ENCODE measurements at regions not wholly inside any gene's neighbourhood (a gene's known extent, or its start where the extent isn't known, plus 50 kb on each side); places are given as distances from the start of the nearest gene placed in this dataset.

DNA sequence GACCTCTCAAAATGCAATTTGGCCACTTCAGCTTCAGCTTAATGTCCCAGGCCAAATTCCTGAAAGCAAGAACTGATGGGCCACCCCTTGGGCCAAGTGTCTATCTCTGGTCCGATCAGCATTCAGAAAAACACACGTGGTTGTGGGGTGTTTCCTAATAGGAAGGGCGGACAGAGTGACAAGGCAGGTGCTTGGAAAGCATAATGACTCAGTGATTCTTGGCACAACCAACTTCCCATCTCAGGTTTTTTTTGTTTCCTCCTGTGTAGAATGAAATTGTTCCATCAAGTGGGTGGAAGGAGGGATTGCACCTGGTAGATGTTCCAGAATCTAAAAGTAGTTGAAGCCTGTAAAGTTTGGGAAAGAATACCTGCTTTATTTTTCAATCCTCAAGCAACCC, 155.6 kb downstream of the HS3ST2 start:
- TF ChIP-seq, protein P1, sequence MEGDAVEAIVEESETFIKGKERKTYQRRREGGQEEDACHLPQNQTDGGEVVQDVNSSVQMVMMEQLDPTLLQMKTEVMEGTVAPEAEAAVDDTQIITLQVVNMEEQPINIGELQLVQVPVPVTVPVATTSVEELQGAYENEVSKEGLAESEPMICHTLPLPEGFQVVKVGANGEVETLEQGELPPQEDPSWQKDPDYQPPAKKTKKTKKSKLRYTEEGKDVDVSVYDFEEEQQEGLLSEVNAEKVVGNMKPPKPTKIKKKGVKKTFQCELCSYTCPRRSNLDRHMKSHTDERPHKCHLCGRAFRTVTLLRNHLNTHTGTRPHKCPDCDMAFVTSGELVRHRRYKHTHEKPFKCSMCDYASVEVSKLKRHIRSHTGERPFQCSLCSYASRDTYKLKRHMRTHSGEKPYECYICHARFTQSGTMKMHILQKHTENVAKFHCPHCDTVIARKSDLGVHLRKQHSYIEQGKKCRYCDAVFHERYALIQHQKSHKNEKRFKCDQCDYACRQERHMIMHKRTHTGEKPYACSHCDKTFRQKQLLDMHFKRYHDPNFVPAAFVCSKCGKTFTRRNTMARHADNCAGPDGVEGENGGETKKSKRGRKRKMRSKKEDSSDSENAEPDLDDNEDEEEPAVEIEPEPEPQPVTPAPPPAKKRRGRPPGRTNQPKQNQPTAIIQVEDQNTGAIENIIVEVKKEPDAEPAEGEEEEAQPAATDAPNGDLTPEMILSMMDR (IDR thresholded peaks at IDR 0.05): no peak
- no peak for TF ChIP-seq EP300 (IDR thresholded peaks at IDR 0.05)
- TF ChIP-seq POLR2AphosphoS5 (IDR thresholded peaks at IDR 0.05): peak in 1 of 4 donors; percentile 16
- TF ChIP-seq POLR2A (IDR thresholded peaks at IDR 0.05): no peak
